ENCODE measurements at regions not wholly inside any gene's neighbourhood (a gene's known extent, or its start where the extent isn't known, plus 50 kb on each side); places are given as distances from the start of the nearest gene placed in this dataset.

DNA sequence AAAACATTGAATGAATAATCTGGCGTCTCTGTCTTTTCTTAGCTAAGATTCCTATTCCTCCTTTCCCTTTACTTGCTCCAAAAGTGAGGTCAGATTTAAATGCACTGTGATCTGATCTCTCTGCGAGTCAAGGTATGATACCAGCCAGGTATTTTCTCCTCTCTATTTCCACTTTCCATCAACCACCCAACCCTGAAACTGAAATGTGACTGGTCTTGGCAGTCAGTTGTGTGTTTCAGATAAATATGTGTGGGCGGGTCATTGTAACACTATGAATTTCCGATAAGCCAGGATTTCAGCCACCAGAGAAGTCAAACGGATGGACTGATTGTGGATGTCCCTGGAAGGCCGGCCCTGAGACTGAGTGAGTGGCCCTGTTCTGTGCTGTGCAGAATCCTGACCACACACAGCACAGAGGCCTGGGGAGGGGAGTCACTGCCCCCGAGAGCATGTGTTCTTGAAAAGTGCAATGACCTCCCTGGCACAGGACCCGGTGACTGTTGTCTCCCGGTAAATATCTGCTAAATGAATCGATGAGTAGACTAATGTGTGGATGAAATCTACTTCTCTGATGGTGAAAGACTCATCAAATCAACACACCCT lies 612.5 kb upstream of the TMEM132C start:
- no peak overlapping the region for H3K4me3 ChIP-seq (ENCODE audit: low read depth, low read length)
- TF ChIP-seq, protein P1, sequence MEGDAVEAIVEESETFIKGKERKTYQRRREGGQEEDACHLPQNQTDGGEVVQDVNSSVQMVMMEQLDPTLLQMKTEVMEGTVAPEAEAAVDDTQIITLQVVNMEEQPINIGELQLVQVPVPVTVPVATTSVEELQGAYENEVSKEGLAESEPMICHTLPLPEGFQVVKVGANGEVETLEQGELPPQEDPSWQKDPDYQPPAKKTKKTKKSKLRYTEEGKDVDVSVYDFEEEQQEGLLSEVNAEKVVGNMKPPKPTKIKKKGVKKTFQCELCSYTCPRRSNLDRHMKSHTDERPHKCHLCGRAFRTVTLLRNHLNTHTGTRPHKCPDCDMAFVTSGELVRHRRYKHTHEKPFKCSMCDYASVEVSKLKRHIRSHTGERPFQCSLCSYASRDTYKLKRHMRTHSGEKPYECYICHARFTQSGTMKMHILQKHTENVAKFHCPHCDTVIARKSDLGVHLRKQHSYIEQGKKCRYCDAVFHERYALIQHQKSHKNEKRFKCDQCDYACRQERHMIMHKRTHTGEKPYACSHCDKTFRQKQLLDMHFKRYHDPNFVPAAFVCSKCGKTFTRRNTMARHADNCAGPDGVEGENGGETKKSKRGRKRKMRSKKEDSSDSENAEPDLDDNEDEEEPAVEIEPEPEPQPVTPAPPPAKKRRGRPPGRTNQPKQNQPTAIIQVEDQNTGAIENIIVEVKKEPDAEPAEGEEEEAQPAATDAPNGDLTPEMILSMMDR (IDR thresholded peaks at IDR 0.05; ENCODE audit: insufficient read depth, low read length): no peak
- no peak for DNase-seq (ENCODE audit: low read depth)

DNA sequence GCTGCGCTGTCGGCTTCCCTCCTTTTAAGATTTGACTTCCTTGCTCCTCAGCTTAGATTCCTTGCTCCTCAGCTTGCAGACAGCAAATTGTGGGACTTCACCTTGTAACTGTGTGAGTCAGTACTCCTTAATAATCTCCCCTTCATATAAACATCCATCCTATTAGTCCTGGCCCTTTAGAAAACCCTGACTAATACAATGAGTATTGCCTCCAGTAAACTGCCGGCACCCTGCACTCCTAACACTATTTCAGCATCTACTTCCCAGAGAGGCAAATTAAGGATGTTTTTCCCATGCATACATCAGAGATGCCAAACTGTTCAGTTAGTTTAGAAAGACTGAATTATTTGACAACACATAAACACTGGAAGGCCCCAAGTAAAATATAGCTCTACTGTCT lies 611.3 kb upstream of the TMEM132C start:
- no peak overlapping the region for H3K4me3 ChIP-seq (ENCODE audit: low read depth, low read length)
- TF ChIP-seq, protein P1 (IDR thresholded peaks at IDR 0.05; ENCODE audit: insufficient read depth, low read length): no peak
- peak; percentile 67 for DNase-seq (ENCODE audit: low read depth)

DNA sequence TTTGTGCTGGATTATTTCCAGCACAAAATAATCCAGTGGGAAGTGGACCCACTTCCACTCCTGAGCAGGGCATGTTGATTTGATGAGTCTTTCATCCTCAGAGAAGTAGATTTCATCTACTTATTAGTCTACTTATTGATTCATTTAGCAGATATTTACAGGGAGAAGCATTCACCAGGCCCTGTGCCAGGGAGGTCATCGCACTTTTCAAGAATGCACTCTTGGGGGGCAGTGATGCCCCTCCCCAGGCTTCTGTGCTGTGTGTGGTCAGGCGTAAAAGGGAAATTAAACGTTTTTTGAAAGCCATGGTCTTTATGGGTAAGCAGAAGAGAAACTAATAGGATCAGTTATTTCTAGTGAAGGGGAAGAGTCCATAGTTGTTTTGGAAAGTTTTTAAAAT lies 610.7 kb upstream of the TMEM132C start:
- TF ChIP-seq, protein P1 (IDR thresholded peaks at IDR 0.05; ENCODE audit: insufficient read depth, low read length): no peak
- DNase-seq (ENCODE audit: low read depth): no peak
- H3K4me3 ChIP-seq (ENCODE audit: low read depth, low read length): no peak overlapping the region

DNA sequence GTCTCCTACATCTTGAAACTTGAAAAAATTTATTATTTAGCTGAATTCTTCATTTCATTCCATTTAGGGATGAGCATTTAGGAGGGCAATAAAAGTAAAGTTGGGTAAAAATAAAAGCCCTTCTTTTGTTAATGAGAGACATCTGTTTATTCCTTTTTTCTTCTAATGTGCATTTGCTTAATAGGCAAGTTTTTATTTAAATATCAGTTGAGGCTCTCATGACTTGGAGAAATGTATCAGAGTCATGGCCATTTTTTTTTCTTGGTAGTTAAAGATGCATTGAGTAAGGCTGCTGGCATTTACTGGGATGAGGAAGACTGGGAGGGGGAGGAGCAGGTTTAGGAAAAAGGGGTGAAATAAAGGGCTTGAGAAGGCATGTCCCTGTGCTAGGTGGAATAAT lies 609.9 kb upstream of the TMEM132C start:
- DNase-seq (ENCODE audit: low read depth): no peak
- H3K4me3 ChIP-seq (ENCODE audit: low read depth, low read length): no peak overlapping the region

DNA sequence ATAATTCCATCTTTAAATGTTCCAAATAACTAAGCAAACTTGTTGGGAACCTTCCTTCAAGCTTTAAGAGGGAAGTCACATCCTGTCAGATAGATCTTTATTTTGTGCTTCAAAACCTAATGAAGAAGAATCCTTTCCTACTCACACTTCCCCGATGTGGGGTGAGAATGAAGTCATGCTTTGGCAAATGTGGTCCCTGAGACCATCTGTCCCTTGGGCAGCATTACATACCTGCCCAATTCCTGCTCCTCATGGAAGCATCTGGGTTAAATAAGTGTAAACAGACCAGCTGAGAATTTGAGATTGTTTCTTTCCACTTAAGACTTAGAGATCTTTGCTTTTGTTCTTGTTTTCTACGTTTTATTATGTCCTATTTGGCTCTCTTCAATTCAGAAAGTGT lies 606.0 kb upstream of the TMEM132C start:
- TF ChIP-seq, protein P1 (IDR thresholded peaks at IDR 0.05; ENCODE audit: insufficient read depth, low read length): no peak
- no peak overlapping the region for H3K4me3 ChIP-seq (ENCODE audit: low read depth, low read length)
- no peak for DNase-seq (ENCODE audit: low read depth)

More for the DNA sequence above, 609.9 kb upstream of the TMEM132C start:
- TF ChIP-seq, protein P1 (IDR thresholded peaks at IDR 0.05; ENCODE audit: insufficient read depth, low read length): no peak

DNA sequence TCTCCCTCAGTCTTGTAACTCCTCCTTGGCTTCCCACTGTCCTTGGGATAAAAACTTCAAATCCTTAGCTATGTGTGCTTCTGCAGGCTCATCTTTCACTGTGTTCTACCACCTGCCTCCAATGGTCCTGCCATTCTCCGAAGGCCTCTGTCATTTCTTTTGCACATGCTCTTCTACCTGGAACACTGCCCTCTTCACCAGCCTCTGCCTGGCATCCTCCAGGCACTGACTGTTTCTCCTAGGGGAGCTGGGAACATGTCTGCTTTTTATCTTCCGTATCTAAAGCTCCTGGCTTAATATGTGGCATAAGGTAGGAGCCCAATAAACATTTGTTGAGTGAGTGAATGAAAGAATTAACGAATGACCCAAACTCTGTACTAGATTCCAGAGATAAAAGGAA lies 603.3 kb upstream of the TMEM132C start:
- TF ChIP-seq, protein P1 (IDR thresholded peaks at IDR 0.05; ENCODE audit: insufficient read depth, low read length): no peak
- H3K4me3 ChIP-seq (ENCODE audit: low read depth, low read length): no peak overlapping the region
- no peak for DNase-seq (ENCODE audit: low read depth)

DNA sequence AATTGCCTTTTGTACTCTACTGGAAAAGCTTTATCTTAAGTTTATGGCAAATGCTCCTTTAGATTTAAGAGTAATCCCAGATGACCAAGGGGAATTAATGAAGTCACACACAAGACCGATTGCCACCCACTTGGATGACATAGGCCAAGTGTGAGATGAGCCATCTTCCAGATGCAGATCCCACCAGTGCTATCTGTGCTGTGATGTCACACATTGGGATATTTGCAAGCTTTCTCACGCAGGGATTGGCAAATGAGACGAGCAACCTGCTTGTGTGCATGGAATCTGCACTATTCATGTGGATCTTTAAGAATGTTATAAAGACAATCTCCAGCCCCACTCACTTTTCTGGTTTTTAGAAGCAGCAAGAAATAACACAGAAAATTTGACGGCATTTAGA lies 602.1 kb upstream of the TMEM132C start:
- no peak overlapping the region for H3K4me3 ChIP-seq (ENCODE audit: low read depth, low read length)
- TF ChIP-seq, protein P1 (IDR thresholded peaks at IDR 0.05; ENCODE audit: insufficient read depth, low read length): no peak
- DNase-seq (ENCODE audit: low read depth): peak; percentile 66

Measured in fibroblast of the aortic adventitia (primary cell).